Smooth muscle cell (in vitro differentiated cells): ENCODE measurements at regions not wholly inside any gene's neighbourhood (a gene's known extent, or its start where the extent isn't known, plus 50 kb on each side); places are given as distances from the start of the nearest gene placed in this dataset.

Experiments
- DNase-seq: peaks from one replicate; lab custom pipeline; 2025; ENCODE audit not compliant: unreplicated experiment; lab: John Stamatoyannopoulos, UW
- H2AFZ ChIP-seq: fragments of 200-600 bp; sonication (generic); 2 replicates; pipeline ENCODE4 v1.6.0; 2016; ENCODE audit warnings: antibody characterized with exemption, low read depth, mild to moderate bottlenecking
- H3F3A ChIP-seq: fragments of 200-600 bp; sonication (generic); 2 replicates; pipeline ENCODE4 v1.6.0; 2017; ENCODE audit warnings: antibody characterized with exemption, low read depth
- H3K27ac ChIP-seq: fragments of 200-600 bp; sonication (generic); 2 replicates; pipeline ENCODE4 v1.5.1; 2016; ENCODE audit warnings: low read depth, mild to moderate bottlenecking
- H3K27me3 ChIP-seq: fragments of 200-600 bp; sonication (generic); 2 replicates; pipeline ENCODE4 v1.6.1; 2016; ENCODE audit warnings: low read depth, mild to moderate bottlenecking
- H3K36me3 ChIP-seq: fragments of 200-600 bp; sonication (generic); 2 replicates; pipeline ENCODE4 v1.5.1; 2016; ENCODE audit warnings: low read depth
- H3K4me1 ChIP-seq: fragments of 200-600 bp; sonication (generic); 2 replicates; pipeline ENCODE4 v1.5.1; 2016; ENCODE audit warnings: low read depth
- H3K4me2 ChIP-seq: fragments of 200-600 bp; sonication (generic); 2 replicates; pipeline ENCODE4 v1.6.0; 2016; ENCODE audit warnings: mild to moderate bottlenecking
- H3K4me3 ChIP-seq: fragments of 200-600 bp; sonication (generic); 2 replicates; pipeline ENCODE4 v1.5.1; 2016; ENCODE audit warnings: mild to moderate bottlenecking
- H3K79me2 ChIP-seq: fragments of 200-600 bp; sonication (generic); 2 replicates; pipeline ENCODE4 v1.6.0; 2016; ENCODE audit warnings: low read depth, mild to moderate bottlenecking
- H3K9ac ChIP-seq: fragments of 200-600 bp; sonication (generic); 2 replicates; pipeline ENCODE4 v1.6.0; 2016; ENCODE audit warnings: low read depth
- H3K9me3 ChIP-seq: fragments of 200-600 bp; sonication (generic); replicated peaks from 2 replicates; pipeline ENCODE4 v1.5.1; 2016; ENCODE audit warnings: low read depth
- H4K20me1 ChIP-seq: fragments of 200-600 bp; sonication (generic); 2 replicates; pipeline ENCODE4 v1.6.0; 2016; ENCODE audit warnings: low read depth
- WGBS: methylation state at CpG from one replicate; pipeline ENCODE4 v1.1.7; 2016; ENCODE audit warnings: low lambda C conversion rate; 5-methylcytosine and 5-hydroxymethylcytosine counted together
- TF ChIP-seq, protein P1 (sequence below): fragments of 200-600 bp; sonication (generic); IDR thresholded peaks from 2 replicates; pipeline ENCODE4 v1.5.1; 2017; ENCODE audit warnings: borderline replicate concordance, mild to moderate bottlenecking, antibody characterized with exemption; ENCODE audit not compliant: insufficient read depth, poor library complexity, severe bottlenecking

DNA sequence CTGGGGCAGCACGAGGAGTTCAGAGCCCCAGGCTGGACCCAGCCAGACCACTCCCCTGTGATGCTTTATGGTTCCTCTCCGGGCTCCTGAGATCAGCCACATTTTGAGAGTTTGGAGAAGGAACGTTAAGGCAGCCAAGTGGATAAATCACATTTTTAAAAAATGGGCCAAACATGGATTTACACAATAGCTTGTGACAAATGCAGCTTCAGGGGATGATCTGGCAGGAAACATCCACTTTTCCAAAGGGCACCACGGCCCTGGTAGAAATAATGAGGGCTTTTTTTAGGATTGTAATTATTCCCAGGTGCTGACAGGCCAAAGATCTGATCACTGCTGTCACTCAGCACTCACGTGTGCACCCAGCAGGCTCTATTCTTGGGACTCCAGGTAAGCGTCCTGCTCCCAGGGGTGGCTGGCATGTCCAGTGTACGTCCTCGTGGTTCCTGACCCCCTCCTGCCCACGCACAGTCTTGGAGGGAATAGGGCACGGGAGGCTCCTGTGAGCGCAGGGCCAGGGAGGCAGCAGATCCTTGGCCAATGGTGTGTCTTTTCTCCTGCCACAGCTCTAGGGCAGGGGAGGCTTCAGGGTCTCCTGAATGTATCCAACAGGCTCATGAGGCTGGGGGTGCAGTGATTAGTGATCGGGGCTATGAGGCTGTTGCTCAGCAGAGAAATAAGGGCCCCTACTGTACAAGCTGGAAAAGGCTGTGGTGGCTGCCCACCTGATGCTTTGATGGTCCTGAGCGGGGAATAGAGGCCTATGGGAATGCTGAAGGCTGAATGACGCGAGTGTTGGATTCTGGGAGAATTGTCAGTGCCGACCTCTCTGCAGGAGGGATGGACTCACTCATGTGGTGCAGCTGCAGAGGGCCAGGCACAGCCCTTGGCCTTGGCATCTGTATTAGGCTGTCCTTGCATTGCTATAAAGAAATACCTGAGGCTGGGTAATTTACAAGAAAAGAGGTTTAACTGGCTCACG is 415.7 kb downstream of the PTPRU start:
- H3K27me3 ChIP-seq = peaks cover 10% of the 10 kb centered on the region
- H3K4me3 ChIP-seq = no peak overlapping the region
- H3F3A ChIP-seq = no peaks in the 10 kb centered on the region
- TF ChIP-seq, protein P1, sequence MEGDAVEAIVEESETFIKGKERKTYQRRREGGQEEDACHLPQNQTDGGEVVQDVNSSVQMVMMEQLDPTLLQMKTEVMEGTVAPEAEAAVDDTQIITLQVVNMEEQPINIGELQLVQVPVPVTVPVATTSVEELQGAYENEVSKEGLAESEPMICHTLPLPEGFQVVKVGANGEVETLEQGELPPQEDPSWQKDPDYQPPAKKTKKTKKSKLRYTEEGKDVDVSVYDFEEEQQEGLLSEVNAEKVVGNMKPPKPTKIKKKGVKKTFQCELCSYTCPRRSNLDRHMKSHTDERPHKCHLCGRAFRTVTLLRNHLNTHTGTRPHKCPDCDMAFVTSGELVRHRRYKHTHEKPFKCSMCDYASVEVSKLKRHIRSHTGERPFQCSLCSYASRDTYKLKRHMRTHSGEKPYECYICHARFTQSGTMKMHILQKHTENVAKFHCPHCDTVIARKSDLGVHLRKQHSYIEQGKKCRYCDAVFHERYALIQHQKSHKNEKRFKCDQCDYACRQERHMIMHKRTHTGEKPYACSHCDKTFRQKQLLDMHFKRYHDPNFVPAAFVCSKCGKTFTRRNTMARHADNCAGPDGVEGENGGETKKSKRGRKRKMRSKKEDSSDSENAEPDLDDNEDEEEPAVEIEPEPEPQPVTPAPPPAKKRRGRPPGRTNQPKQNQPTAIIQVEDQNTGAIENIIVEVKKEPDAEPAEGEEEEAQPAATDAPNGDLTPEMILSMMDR = no peak
- H3K9me3 ChIP-seq = no peaks in the 10 kb centered on the region
- H3K9ac ChIP-seq = no peak overlapping the region
- no peaks in the 10 kb centered on the region for H3K79me2 ChIP-seq
- H2AFZ ChIP-seq = no peak overlapping the region
- no peaks in the 10 kb centered on the region for H4K20me1 ChIP-seq
- 80% methylated on average over 17 of the region's 17 CpGs for WGBS
- no peak for DNase-seq
- H3K27ac ChIP-seq = no peak overlapping the region
- no peaks in the 10 kb centered on the region for H3K4me1 ChIP-seq
- no peaks in the 10 kb centered on the region for H3K36me3 ChIP-seq
- no peak overlapping the region for H3K4me2 ChIP-seq

DNA sequence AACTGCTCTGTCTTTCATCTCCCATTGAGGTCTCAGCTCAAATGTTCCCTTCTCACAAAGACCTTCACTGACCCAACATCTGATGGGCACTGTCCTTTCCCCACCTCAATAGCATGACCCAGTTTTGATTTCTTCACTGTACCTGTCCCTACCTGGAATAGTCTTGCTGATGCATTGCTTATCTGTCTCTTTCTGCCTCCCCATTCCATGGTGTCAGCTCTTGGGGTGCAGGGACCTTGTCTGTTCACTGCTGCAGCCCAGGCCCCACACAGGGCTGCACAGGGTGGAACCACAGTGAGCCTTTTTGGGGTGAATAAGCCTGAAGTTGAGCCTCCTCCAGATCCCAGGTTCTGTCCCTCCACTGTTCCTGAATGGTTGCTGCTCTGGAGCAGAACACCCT is 414.9 kb downstream of the PTPRU start:
- no peak overlapping the region for H2AFZ ChIP-seq
- no peaks in the 10 kb centered on the region for H3K79me2 ChIP-seq
- H3K9me3 ChIP-seq = no peaks in the 10 kb centered on the region
- no peaks in the 10 kb centered on the region for H3K36me3 ChIP-seq
- H3K27ac ChIP-seq = no peak overlapping the region
- no peak overlapping the region for H3K4me3 ChIP-seq
- no peak overlapping the region for H3K9ac ChIP-seq
- H3K27me3 ChIP-seq = peaks cover 10% of the 10 kb centered on the region
- no peak for DNase-seq
- H3K4me1 ChIP-seq = no peaks in the 10 kb centered on the region
- H3K4me2 ChIP-seq = no peak overlapping the region
- H3F3A ChIP-seq = no peaks in the 10 kb centered on the region
- TF ChIP-seq, protein P1 = no peak
- H4K20me1 ChIP-seq = no peaks in the 10 kb centered on the region

- Histone ChIP-seq H4K20me1 (no peaks in the 10 kb centered on the region), H3K79me2 (no peaks in the 10 kb centered on the region), H3K9ac (no peak overlapping the region), H3K27ac (no peak overlapping the region), H2AFZ (no peak overlapping the region), H3K4me3 (no peak overlapping the region), H3K9me3 (no peaks in the 10 kb centered on the region), H3K27me3 (peaks cover 10% of the 10 kb centered on the region), H3F3A (no peaks in the 10 kb centered on the region), H3K4me2 (no peak overlapping the region), H3K36me3 (no peaks in the 10 kb centered on the region), H3K4me1 (no peaks in the 10 kb centered on the region)
- 92% methylated on average over 3 of the region's 3 CpGs for WGBS
- TF ChIP-seq, protein P1 = no peak
- DNase-seq = no peak
Observed at GRCh38 chr1:29650476-29650875, 414.2 kb downstream of the PTPRU start.

DNA sequence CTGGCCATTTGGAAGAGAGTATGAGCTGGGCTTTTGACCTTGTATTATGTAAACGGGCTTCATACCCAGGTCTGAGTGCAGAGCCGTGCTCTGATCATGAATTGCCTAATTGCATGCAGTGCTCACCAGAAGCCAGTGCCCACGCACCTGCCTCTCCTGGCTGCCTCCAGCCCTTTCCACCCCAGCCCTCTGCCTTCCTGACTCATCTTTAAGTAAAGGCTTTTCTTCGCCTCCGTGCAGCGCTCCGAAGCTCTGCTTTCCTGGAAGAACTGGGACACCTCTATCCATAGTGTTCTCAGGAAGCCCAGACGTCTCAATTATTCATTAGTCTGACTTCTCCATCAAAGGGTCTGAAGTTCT is 413.7 kb downstream of the PTPRU start:
- H3K27ac ChIP-seq = no peak overlapping the region
- H3K36me3 ChIP-seq = no peaks in the 10 kb centered on the region
- H4K20me1 ChIP-seq = no peaks in the 10 kb centered on the region
- DNase-seq = no peak
- no peak overlapping the region for H3K4me2 ChIP-seq
- H3K4me1 ChIP-seq = no peaks in the 10 kb centered on the region
- no peak overlapping the region for H3K4me3 ChIP-seq
- 85% methylated on average over 8 of the region's 8 CpGs for WGBS
- peaks cover 10% of the 10 kb centered on the region for H3K27me3 ChIP-seq
- H3K9me3 ChIP-seq = no peaks in the 10 kb centered on the region
- H3K79me2 ChIP-seq = no peaks in the 10 kb centered on the region
- TF ChIP-seq, protein P1 = no peak
- H3F3A ChIP-seq = no peaks in the 10 kb centered on the region
- H2AFZ ChIP-seq = no peak overlapping the region
- H3K9ac ChIP-seq = no peak overlapping the region
